AG04449 (cell line): ENCODE measurements at regions not wholly inside any gene's neighbourhood (a gene's known extent, or its start where the extent isn't known, plus 50 kb on each side); places are given as distances from the start of the nearest gene placed in this dataset.

ENCODE experiments used
- CTCF ChIA-PET: fragments of 350-600 bp; formaldehyde crosslinking; extraction: SDS; loops from one replicate; lab custom pipeline; 2021; ENCODE audit warnings: antibody characterized with exemption; lab: Yijun Ruan, JAX
- POLR2A ChIA-PET: fragments of 400-600, 350-600 bp; formaldehyde crosslinking; extraction: SDS; loops from one replicate; lab custom pipeline; 2020; ENCODE audit warnings: antibody characterized with exemption, inconsistent platforms; lab: Yijun Ruan, JAX
- DNase-seq: peaks from one replicate; pipeline ENCODE4 v3.0.0-alpha.2; 2010; ENCODE audit warnings: low read depth, low spot score
- H3K4me3 ChIP-seq: 2 replicates; pipeline ENCODE4 v1.5.1; 2011; ENCODE audit warnings: low read depth, mild to moderate bottlenecking, control low read depth, low read length
- TF ChIP-seq, protein P1 (sequence below): IDR thresholded peaks from one replicate; pipeline ENCODE4 v1.5.1; 2011; ENCODE audit warnings: mild to moderate bottlenecking, moderate library complexity, low read length, control low read depth, inconsistent platforms; ENCODE audit not compliant: insufficient read depth; ENCODE audit errors: missing control alignments

DNA sequence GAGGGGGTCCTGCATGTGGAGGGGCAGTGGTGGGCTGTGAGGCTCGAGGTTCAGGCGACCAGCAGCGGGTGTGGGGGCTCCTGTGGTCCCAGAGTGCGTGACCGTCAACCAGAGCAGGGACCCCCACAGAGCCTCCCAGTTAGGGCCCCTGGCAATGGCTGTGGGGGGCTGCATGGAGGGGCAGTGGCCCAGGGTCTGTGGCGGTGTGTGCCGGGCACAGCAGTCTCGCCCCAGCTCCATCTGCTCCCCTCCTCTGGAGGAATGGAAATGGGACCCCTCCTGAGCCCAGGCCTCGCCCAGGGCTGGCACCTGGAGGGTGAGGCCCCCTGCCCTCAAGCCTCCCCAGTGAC, 210.8 kb upstream of the C14orf180 start:
- CTCF ChIA-PET = no interaction called here
- no peak overlapping the region for H3K4me3 ChIP-seq
- DNase-seq = no peak
- POLR2A ChIA-PET = no interaction called here
- TF ChIP-seq, protein P1, sequence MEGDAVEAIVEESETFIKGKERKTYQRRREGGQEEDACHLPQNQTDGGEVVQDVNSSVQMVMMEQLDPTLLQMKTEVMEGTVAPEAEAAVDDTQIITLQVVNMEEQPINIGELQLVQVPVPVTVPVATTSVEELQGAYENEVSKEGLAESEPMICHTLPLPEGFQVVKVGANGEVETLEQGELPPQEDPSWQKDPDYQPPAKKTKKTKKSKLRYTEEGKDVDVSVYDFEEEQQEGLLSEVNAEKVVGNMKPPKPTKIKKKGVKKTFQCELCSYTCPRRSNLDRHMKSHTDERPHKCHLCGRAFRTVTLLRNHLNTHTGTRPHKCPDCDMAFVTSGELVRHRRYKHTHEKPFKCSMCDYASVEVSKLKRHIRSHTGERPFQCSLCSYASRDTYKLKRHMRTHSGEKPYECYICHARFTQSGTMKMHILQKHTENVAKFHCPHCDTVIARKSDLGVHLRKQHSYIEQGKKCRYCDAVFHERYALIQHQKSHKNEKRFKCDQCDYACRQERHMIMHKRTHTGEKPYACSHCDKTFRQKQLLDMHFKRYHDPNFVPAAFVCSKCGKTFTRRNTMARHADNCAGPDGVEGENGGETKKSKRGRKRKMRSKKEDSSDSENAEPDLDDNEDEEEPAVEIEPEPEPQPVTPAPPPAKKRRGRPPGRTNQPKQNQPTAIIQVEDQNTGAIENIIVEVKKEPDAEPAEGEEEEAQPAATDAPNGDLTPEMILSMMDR = no peak

DNA sequence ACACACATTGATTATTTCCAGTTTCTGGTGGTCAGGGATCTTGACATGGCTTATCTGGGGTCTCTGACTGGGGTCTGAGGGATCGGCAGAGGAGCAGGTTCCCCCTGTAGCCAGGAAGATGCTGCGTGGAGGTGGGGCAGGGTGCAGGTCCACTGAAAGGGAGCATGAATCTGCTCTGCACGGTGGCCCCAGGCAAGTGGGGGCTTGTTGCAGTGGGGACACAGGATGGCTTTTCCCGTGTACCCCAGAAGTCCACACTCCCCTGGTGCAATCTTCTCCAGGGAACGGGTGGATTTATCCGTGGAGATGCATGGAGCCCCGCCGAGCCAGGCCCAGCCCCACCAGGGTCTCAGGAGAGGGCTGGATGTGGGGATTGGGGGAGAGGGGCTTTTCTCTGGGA, 210.4 kb upstream of the C14orf180 start:
- H3K4me3 ChIP-seq = no peak overlapping the region
- ChIA-PET POLR2A (no interaction called here), CTCF (no interaction called here)
- TF ChIP-seq, protein P1 = no peak
- no peak for DNase-seq

DNA sequence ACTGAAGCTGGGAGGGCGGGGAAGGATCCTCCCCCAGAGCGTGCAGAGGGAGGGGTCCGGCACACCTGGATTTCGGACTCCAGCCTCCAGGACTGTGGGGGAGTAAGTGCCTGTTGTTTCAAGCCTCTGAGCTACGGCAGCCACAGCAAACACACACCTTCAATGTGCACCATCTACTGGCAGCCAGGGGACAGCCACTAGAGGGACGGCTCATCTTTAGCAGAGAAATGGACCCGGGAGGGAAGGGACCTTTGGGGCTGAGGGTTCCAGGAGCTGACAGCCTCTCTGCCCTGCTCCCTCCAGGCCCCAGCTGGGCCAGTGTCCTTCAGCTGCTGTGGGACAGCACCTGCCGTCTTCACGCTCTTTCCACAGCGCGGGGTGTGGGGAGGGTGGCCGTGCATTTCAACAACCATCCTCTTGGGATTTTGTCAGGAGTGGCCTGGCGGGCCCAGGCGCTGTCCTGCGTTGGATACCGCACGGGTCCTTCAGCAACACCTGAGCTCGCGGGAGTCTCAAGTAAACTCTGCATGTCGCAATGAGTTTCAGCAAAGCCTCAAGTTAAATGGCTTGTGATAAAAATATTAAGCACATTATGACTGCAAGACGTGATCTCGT, 209.2 kb upstream of the C14orf180 start:
- ChIA-PET POLR2A (interaction anchor here (0.6 kb wide), 1 partner anchor 54 kb away, joined by 3 read pairs; no protein-coding TSS in a partner anchor), CTCF (no interaction called here)
- no peak for DNase-seq
- TF ChIP-seq, protein P1 = no peak
- H3K4me3 ChIP-seq = no peak overlapping the region

DNA sequence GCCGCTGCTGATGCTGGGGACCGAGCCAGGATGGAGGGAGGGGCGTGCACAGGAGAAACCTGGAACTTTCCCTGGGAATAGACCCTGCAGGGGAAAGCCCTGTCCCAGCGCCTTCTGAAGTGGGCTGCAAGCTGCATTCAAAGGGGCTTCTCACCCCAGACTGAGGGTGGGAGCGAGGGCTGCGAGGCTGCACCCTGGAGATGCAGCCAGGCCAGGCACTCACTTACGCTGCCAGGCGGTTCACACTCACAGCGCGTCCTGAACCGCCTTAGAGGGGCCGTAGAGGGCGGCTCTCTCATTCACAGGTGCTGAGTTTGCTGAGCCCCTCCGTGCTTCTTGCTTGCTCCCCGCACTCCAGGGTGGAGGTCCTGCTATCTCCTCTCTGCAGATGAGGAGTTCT, 208.5 kb upstream of the C14orf180 start:
- ChIA-PET POLR2A (no interaction called here), CTCF (no interaction called here)
- TF ChIP-seq, protein P1 = no peak
- DNase-seq = no peak
- no peak overlapping the region for H3K4me3 ChIP-seq

DNA sequence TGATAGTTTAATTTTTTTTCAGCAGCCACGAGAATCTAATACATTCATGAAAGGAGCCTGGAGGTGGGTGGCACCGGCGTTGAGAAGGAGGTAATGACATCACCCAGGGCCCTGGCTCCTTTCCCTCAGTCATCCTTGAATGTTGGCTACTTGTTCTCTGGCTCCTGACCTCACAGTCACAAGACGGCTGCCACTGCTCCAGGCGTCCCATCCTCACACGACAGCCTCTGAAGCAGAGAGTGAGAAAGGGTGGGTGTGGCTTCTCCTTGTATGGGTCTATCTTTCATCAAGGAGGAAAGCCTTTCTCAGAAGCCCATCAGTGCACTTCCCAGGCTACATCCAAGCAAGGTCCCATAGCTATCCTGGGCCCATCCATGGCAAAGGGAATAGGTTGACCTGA, 207.6 kb upstream of the C14orf180 start:
- ChIA-PET POLR2A (no interaction called here), CTCF (no interaction called here)
- TF ChIP-seq, protein P1 = no peak
- DNase-seq = no peak
- H3K4me3 ChIP-seq = no peak overlapping the region

DNA sequence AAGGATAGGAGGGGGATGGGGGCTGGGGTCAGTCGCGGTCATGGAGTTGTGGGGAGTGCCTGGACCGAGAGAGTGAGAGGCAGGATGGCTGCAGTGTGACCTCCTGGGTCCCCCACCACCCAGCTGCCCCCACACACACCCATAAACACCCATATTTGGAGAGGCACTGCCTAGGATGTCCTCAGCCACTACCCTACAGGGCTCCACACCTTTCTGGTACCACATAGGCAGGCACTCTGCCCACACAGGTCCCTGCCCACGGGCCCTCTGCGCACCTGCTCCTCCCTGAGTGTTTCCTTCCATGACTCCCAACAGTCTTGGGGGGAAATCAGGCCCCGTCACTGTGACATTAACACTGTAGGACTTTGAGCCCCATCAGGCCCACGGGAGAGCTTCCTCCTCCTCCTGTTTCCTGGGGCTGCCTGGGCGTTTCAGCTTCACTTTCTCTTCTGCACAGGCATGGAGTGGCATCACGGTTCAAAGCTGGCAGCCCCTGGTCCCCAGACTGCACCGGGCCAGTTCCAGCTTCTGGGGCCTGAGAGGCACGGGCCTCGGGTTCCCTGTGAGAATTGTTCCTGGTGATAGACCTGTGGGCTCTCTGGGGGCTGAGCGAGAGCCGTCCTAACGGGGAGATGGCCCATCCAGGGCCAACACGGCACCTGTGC, 207.0 kb upstream of the C14orf180 start:
- TF ChIP-seq, protein P1 = no peak
- H3K4me3 ChIP-seq = no peak overlapping the region
- ChIA-PET CTCF (no interaction called here), POLR2A (no interaction called here)
- no peak for DNase-seq
